CD4-positive, alpha-beta T cell (primary cell): ENCODE measurements at regions not wholly inside any gene's neighbourhood (a gene's known extent, or its start where the extent isn't known, plus 50 kb on each side); places are given as distances from the start of the nearest gene placed in this dataset.

Source experiments
- ATAC-seq: fragments of 200-7000 bp; cut with Tn5 transposase; one replicate; pipeline ENCODE4 v1.10.0; 2022; ENCODE audit warnings: mild to moderate bottlenecking; ENCODE audit not compliant: poor library complexity
- CTCF ChIA-PET: fragments of 350-600 bp; sonication (Branson Sonifier 250); formaldehyde crosslinking; loops from one replicate; lab custom pipeline; 2021; ENCODE audit warnings: antibody characterized with exemption, inconsistent platforms; lab: Charles Lee
- POLR2A ChIA-PET: fragments of 350-600 bp; sonication (Branson Sonifier 250); formaldehyde crosslinking; loops from one replicate; lab custom pipeline; 2021; ENCODE audit warnings: antibody characterized with exemption, inconsistent platforms; lab: Charles Lee
- DNase-seq, 14 experiments: peaks; one replicate each; pipeline ENCODE4 v3.0.0-alpha.2; 2013 to 2020; ENCODE audit warnings: mixed read lengths in 2 of 14
- H3K27ac ChIP-seq, 2 donors: one replicate each; pipeline versions ENCODE4 v1.5.1 to v1.7.0; 2013; ENCODE audit warnings: low read length in 2 of 2, low read depth in 1 of 2, mild to moderate bottlenecking in 1 of 2
- H3K27me3 ChIP-seq, 2 experiments: 1 replicate in 1 of 2; 2 replicates in 1 of 2; pipeline versions ENCODE4 v1.6.1 to v1.7.0; 2013; ENCODE audit warnings: low read length in 2 of 2, control low read depth in 1 of 2, mild to moderate bottlenecking in 1 of 2, moderate library complexity in 1 of 2; ENCODE audit not compliant: insufficient read depth in 2 of 2, control insufficient read depth in 1 of 2
- H3K36me3 ChIP-seq: one replicate; pipeline ENCODE4 v1.6.1; 2013; ENCODE audit warnings: low read length, control low read depth; ENCODE audit not compliant: insufficient read depth
- H3K4me1 ChIP-seq: one replicate; pipeline ENCODE4 v1.6.1; 2013; ENCODE audit warnings: low read length, control low read depth; ENCODE audit not compliant: insufficient read depth
- H3K4me3 ChIP-seq: one replicate; pipeline ENCODE4 v1.5.1; 2013; ENCODE audit warnings: mild to moderate bottlenecking, low read length, moderate library complexity
- H3K9me3 ChIP-seq, 2 experiments: 1 replicate in 1 of 2; 2 replicates in 1 of 2; pipeline versions ENCODE4 v1.6.1 to v1.7.0; 2013; ENCODE audit warnings: low read length in 2 of 2, mild to moderate bottlenecking in 2 of 2, control low read depth in 1 of 2, moderate library complexity in 1 of 2; ENCODE audit not compliant: control insufficient read depth in 1 of 2, insufficient read depth in 1 of 2
- H3K27ac Mint-ChIP-seq: one replicate; pipeline ENCODE4 v1.8.0; 2020; ENCODE audit warnings: mixed read lengths
- H3K27me3 Mint-ChIP-seq: one replicate; pipeline ENCODE4 v1.8.0; 2021; ENCODE audit warnings: mixed read lengths
- H3K36me3 Mint-ChIP-seq: one replicate; pipeline ENCODE4 v1.8.0; 2021; ENCODE audit warnings: low read depth, mixed read lengths
- H3K4me1 Mint-ChIP-seq: one replicate; pipeline ENCODE4 v1.8.0; 2021; ENCODE audit warnings: low read depth, mixed read lengths
- H3K4me3 Mint-ChIP-seq: one replicate; pipeline ENCODE4 v1.8.0; 2020; ENCODE audit warnings: mild to moderate bottlenecking, mixed read lengths
- H3K9me3 Mint-ChIP-seq: one replicate; pipeline ENCODE4 v1.8.0; 2020; ENCODE audit warnings: mixed read lengths
- CTCF ChIP-seq: fragments of 200-600 bp; IDR thresholded peaks from one replicate; pipeline ENCODE4 v1.8.0; 2022; ENCODE audit warnings: antibody characterized with exemption, mild to moderate bottlenecking
- intact Hi-C, 2 experiments: fragments of 100-400 bp; cut with DNase I in 1 of 2; cut with micrococcal nuclease in 1 of 2; formaldehyde crosslinking; loops; one replicate each; pipeline versions ENCODE4 v1.15.1 to v1.9.0; 2023 to 2025; cut with DNase I, micrococcal nuclease

DNA sequence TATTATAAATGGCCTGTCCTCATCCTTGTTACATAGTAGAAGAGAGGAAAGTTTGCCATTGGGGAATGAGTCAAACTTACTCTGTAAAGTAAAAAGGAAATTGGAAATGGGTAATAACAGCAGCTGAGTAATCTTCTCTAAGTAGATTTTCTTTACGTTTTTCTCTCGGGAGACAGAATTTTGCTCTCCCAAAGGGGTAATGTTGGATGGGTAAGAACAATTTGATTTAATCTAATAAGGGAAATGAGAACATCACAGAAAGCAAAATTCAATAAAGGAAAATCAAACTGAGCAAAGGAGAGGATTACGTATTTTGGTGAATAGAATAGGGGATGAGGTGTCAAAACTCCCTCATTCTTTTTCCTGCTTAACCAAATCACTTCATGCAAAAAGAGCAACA is 283.1 kb upstream of the FOXG1 start:
- POLR2A ChIA-PET = no interaction called here
- no peak for TF ChIP-seq CTCF
- ATAC-seq (no peak), DNase-seq (no peak)
- H3K4me1 ChIP-seq = no peaks in the 10 kb centered on the region
- H3K36me3 ChIP-seq = no peaks in the 10 kb centered on the region
- Mint-ChIP-seq H3K27ac (no peak overlapping the region), H3K4me1 (no peaks in the 10 kb centered on the region), H3K4me3 (no peak overlapping the region), H3K27me3 (no peaks in the 10 kb centered on the region), H3K9me3 (peaks cover 12% of the 10 kb centered on the region), H3K36me3 (no peaks in the 10 kb centered on the region)
- H3K4me3 ChIP-seq = no peak overlapping the region
- intact Hi-C loops = no loop called here
- H3K27ac ChIP-seq = no peak overlapping the region
- H3K9me3 ChIP-seq = peaks cover 3 to 8% of the 10 kb centered on the region in 2 experiments
- CTCF ChIA-PET = no interaction called here
- no peaks in the 10 kb centered on the region for H3K27me3 ChIP-seq

DNA sequence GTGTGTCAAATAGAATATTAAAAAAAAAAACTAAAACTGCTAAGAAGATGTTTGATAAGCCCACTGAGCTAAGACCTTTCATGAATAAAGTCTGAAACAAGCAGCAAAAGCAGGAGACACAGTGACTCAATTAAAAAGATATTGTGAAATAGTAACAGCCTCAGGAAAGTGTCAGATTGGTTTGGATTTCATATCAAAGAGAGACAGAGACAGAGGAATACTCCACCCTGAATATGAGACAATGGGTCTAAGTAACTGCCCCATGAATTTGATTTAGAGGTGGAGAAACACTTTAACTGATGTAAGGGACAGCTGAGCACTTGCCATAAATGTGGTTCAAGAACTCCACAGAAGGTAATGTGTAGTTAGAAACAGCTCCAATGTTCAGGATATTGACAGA is 277.9 kb upstream of the FOXG1 start:
- Mint-ChIP-seq H3K4me1 (no peaks in the 10 kb centered on the region), H3K36me3 (no peaks in the 10 kb centered on the region), H3K9me3 (peaks cover 23% of the 10 kb centered on the region), H3K27me3 (no peaks in the 10 kb centered on the region), H3K27ac (no peak overlapping the region), H3K4me3 (no peak overlapping the region)
- no peak for TF ChIP-seq CTCF
- H3K27ac ChIP-seq = no peak overlapping the region
- intact Hi-C loops = no loop called here
- CTCF ChIA-PET = no interaction called here
- no peak overlapping the region for H3K4me3 ChIP-seq
- POLR2A ChIA-PET = no interaction called here
- H3K27me3 ChIP-seq = no peaks in the 10 kb centered on the region
- H3K4me1 ChIP-seq = no peaks in the 10 kb centered on the region
- ATAC-seq = no peak
- no peak for DNase-seq
- H3K36me3 ChIP-seq = no peaks in the 10 kb centered on the region
- peaks cover 7 to 9% of the 10 kb centered on the region in 2 experiments for H3K9me3 ChIP-seq

GRCh38 chr14:28493516-28493915 is 273.1 kb upstream of the FOXG1 start:
- H3K9me3 Mint-ChIP-seq = peaks cover 23% of the 10 kb centered on the region
- H3K4me1 Mint-ChIP-seq = no peaks in the 10 kb centered on the region
- POLR2A ChIA-PET = no interaction called here
- peaks cover 4 to 5% of the 10 kb centered on the region in 2 experiments for H3K9me3 ChIP-seq
- H3K27ac Mint-ChIP-seq = no peak overlapping the region
- H3K27ac ChIP-seq = no peak overlapping the region
- ATAC-seq (no peak), DNase-seq (no peak)
- H3K36me3 Mint-ChIP-seq = no peaks in the 10 kb centered on the region
- H3K4me3 ChIP-seq = no peak overlapping the region
- no peak overlapping the region for H3K4me3 Mint-ChIP-seq
- H3K27me3 ChIP-seq = no peaks in the 10 kb centered on the region
- intact Hi-C loops = no loop called here
- H3K27me3 Mint-ChIP-seq = no peaks in the 10 kb centered on the region
- no peak for TF ChIP-seq CTCF
- no peaks in the 10 kb centered on the region for H3K4me1 ChIP-seq
- CTCF ChIA-PET = no interaction called here
- H3K36me3 ChIP-seq = no peaks in the 10 kb centered on the region
